Karpas-422 (cell line): ENCODE measurements at regions not wholly inside any gene's neighbourhood (a gene's known extent, or its start where the extent isn't known, plus 50 kb on each side); places are given as distances from the start of the nearest gene placed in this dataset.

Experiments used
- DNase-seq: peaks from one replicate; pipeline ENCODE4 v3.0.0-alpha.2; 2015
- H2AFZ ChIP-seq: fragments of 200-600 bp; sonication (generic); 2 replicates; pipeline ENCODE4 v1.6.1; 2014; ENCODE audit warnings: antibody characterized with exemption, low read length, mixed read lengths
- H3K27ac ChIP-seq: fragments of 200-600 bp; sonication (generic); 2 replicates; pipeline ENCODE4 v1.5.1; 2014; ENCODE audit warnings: mild to moderate bottlenecking, low read length, moderate library complexity
- H3K27me3 ChIP-seq: fragments of 200-600 bp; sonication (generic); 2 replicates; pipeline ENCODE4 v1.6.1; 2014; ENCODE audit warnings: low read length, mixed read lengths
- H3K36me3 ChIP-seq: fragments of 200-600 bp; sonication (generic); 2 replicates; pipeline ENCODE4 v1.6.1; 2014; ENCODE audit warnings: low read length, mixed read lengths; ENCODE audit not compliant: insufficient read depth
- H3K4me1 ChIP-seq: fragments of 200-600 bp; sonication (generic); 2 replicates; pipeline ENCODE4 v1.6.1; 2014; ENCODE audit warnings: mild to moderate bottlenecking, low read length, mixed read lengths
- H3K4me2 ChIP-seq: fragments of 200-600 bp; sonication (generic); 2 replicates; pipeline ENCODE4 v1.6.1; 2014; ENCODE audit warnings: low read length, low read depth, mild to moderate bottlenecking; ENCODE audit not compliant: poor library complexity, severe bottlenecking
- H3K4me3 ChIP-seq: fragments of 200-600 bp; sonication (generic); 2 replicates; pipeline ENCODE4 v1.5.1; 2014; ENCODE audit warnings: mild to moderate bottlenecking, antibody characterized with exemption, low read length, mixed read lengths
- H3K79me2 ChIP-seq: fragments of 200-600 bp; sonication (generic); 2 replicates; pipeline ENCODE4 v1.6.1; 2014; ENCODE audit warnings: mild to moderate bottlenecking, low read length, mixed read lengths
- H3K9ac ChIP-seq: fragments of 200-600 bp; sonication (generic); 2 replicates; pipeline ENCODE4 v1.6.0; 2014; ENCODE audit warnings: low read length
- H3K9me2 ChIP-seq: fragments of 200-600 bp; sonication (generic), shearing (Covaris generic); replicated peaks from 2 replicates; pipeline ENCODE4 v1.6.0; 2014; ENCODE audit warnings: mild to moderate bottlenecking, low read length, moderate library complexity; ENCODE audit not compliant: insufficient read depth
- H3K9me3 ChIP-seq: fragments of 300-700, 200-600 bp; sonication (generic); 2 replicates; pipeline ENCODE4 v1.6.1; 2014; ENCODE audit warnings: low read length, mixed read lengths
- H4K20me1 ChIP-seq: fragments of 200-600 bp; sonication (generic); 2 replicates; pipeline ENCODE4 v1.6.1; 2014; ENCODE audit warnings: mild to moderate bottlenecking, antibody characterized with exemption, low read length, low read depth; ENCODE audit not compliant: insufficient read depth

GRCh38 chr18:76056471-76057110 lies 438.5 kb downstream of the ZNF516 start:
- no peak overlapping the region for H3K27ac ChIP-seq
- no peaks in the 10 kb centered on the region for H3K9me2 ChIP-seq
- no peaks in the 10 kb centered on the region for H3K36me3 ChIP-seq
- H3K4me2 ChIP-seq, result no peak overlapping the region
- no peak overlapping the region for H2AFZ ChIP-seq
- H3K9me3 ChIP-seq, result no peaks in the 10 kb centered on the region
- DNase-seq, result no peak
- H4K20me1 ChIP-seq, result no peaks in the 10 kb centered on the region
- no peaks in the 10 kb centered on the region for H3K27me3 ChIP-seq
- no peaks in the 10 kb centered on the region for H3K4me1 ChIP-seq
- H3K4me3 ChIP-seq, result no peak overlapping the region
- H3K79me2 ChIP-seq, result no peaks in the 10 kb centered on the region
- no peak overlapping the region for H3K9ac ChIP-seq

DNA sequence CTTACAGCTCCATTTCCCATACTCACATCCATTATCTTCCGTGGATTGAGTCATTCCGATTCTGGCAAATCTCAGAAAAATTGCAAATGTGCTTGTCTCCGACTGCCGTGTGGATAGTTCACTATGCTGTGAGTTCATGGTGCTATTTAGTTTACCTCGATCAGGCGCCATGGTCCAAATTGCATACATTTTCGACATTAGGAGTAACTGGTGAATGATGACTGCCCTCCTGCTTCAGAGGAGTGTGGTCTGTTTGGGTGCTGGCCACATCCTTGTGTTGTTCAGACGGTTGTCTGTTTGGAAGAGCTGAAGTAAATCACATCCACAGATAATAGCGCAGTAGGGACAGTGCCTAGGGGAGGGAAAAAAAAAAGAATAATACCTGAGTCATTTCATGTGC lies 439.5 kb downstream of the ZNF516 start:
- H3K27me3 ChIP-seq, result no peaks in the 10 kb centered on the region
- no peaks in the 10 kb centered on the region for H3K4me1 ChIP-seq
- no peaks in the 10 kb centered on the region for H3K36me3 ChIP-seq
- no peak overlapping the region for H3K4me2 ChIP-seq
- H3K9ac ChIP-seq, result no peak overlapping the region
- no peak overlapping the region for H3K27ac ChIP-seq
- H3K9me2 ChIP-seq, result no peaks in the 10 kb centered on the region
- H3K79me2 ChIP-seq, result no peaks in the 10 kb centered on the region
- no peak overlapping the region for H3K4me3 ChIP-seq
- no peak overlapping the region for H2AFZ ChIP-seq
- DNase-seq, result no peak
- H3K9me3 ChIP-seq, result no peaks in the 10 kb centered on the region
- H4K20me1 ChIP-seq, result no peaks in the 10 kb centered on the region

DNA sequence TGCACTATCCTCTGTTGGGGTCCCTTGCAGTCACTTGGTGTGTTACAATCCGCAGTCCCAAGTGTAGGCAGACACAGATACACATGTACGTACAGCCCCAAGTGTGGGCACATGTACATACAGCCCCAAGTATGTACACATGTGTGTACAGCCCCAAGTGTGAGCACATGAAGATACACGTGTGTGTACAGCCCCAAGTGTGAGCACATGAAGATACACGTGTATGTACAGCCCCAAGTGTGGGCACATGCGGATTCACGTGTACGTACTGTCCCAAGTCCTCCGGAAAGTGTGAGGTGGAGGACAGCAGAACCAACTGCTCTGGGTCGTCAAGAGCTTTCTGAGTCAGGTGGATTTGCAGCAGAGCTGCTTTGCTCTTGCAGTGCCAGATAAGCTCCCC lies 440.0 kb downstream of the ZNF516 start:
- Histone ChIP-seq H3K27me3 (no peaks in the 10 kb centered on the region), H4K20me1 (no peaks in the 10 kb centered on the region), H3K4me2 (no peak overlapping the region), H3K9me3 (no peaks in the 10 kb centered on the region), H3K79me2 (no peaks in the 10 kb centered on the region), H3K4me3 (no peak overlapping the region), H3K27ac (no peak overlapping the region), H3K4me1 (no peaks in the 10 kb centered on the region), H3K36me3 (no peaks in the 10 kb centered on the region), H3K9ac (no peak overlapping the region), H2AFZ (no peak overlapping the region), H3K9me2 (no peaks in the 10 kb centered on the region)
- no peak for DNase-seq

DNA sequence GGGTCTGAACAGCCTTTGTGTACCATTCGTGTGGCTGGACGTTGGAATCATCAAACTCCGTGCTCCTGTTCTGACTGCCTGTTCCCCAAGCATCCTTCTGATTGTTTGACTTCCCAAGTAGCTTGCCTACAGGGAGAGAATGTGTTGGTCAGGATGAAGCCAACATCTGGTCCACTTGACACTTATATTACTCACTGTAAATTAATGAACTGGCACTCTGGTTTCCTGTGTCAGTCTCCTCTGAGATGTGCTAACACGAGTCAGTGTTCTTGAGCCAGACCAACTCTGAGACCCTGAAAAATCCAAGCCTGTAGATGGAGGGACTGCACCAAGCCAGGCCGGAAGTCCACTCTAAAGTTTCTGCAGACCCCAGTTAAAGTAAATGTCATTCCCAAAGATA lies 440.9 kb downstream of the ZNF516 start:
- no peaks in the 10 kb centered on the region for H3K79me2 ChIP-seq
- no peak overlapping the region for H3K4me3 ChIP-seq
- DNase-seq, result no peak
- H3K36me3 ChIP-seq, result no peaks in the 10 kb centered on the region
- no peak overlapping the region for H2AFZ ChIP-seq
- no peak overlapping the region for H3K9ac ChIP-seq
- H4K20me1 ChIP-seq, result no peaks in the 10 kb centered on the region
- no peaks in the 10 kb centered on the region for H3K9me2 ChIP-seq
- H3K27ac ChIP-seq, result no peak overlapping the region
- H3K9me3 ChIP-seq, result no peaks in the 10 kb centered on the region
- H3K4me2 ChIP-seq, result no peak overlapping the region
- H3K4me1 ChIP-seq, result no peaks in the 10 kb centered on the region
- H3K27me3 ChIP-seq, result no peaks in the 10 kb centered on the region

GRCh38 chr18:76053551-76053950 lies 441.5 kb downstream of the ZNF516 start:
- Histone ChIP-seq H3K4me2 (no peak overlapping the region), H3K36me3 (no peaks in the 10 kb centered on the region), H3K9ac (no peak overlapping the region), H3K4me1 (no peaks in the 10 kb centered on the region), H3K27ac (no peak overlapping the region), H3K4me3 (no peak overlapping the region), H3K27me3 (no peaks in the 10 kb centered on the region), H4K20me1 (no peaks in the 10 kb centered on the region), H3K79me2 (no peaks in the 10 kb centered on the region), H2AFZ (no peak overlapping the region), H3K9me3 (no peaks in the 10 kb centered on the region), H3K9me2 (no peaks in the 10 kb centered on the region)
- no peak for DNase-seq

DNA sequence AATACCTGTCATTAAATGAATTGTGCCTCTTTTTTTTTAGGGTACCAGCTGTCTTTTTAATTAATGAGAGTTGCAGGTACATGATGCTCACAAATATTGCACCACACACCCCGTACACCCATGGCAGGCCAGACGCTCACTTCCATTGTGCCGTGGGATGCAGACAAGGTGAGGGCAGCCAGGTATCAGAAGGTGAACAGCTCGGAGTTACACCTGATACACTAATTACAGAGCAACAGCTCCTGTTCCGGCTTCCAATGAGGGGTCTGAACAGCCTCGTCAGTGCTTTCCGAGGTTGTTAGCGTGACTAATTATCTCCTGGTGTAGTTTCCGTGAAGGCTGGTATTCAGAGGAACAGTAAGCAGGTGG lies 442.8 kb downstream of the ZNF516 start:
- no peaks in the 10 kb centered on the region for H3K4me1 ChIP-seq
- H3K9me3 ChIP-seq, result no peaks in the 10 kb centered on the region
- no peak overlapping the region for H2AFZ ChIP-seq
- no peaks in the 10 kb centered on the region for H3K9me2 ChIP-seq
- H3K36me3 ChIP-seq, result no peaks in the 10 kb centered on the region
- H3K4me3 ChIP-seq, result no peak overlapping the region
- no peak overlapping the region for H3K9ac ChIP-seq
- H3K4me2 ChIP-seq, result no peak overlapping the region
- no peak for DNase-seq
- H3K27me3 ChIP-seq, result no peaks in the 10 kb centered on the region
- H3K27ac ChIP-seq, result no peak overlapping the region
- no peaks in the 10 kb centered on the region for H3K79me2 ChIP-seq
- no peaks in the 10 kb centered on the region for H4K20me1 ChIP-seq

DNA sequence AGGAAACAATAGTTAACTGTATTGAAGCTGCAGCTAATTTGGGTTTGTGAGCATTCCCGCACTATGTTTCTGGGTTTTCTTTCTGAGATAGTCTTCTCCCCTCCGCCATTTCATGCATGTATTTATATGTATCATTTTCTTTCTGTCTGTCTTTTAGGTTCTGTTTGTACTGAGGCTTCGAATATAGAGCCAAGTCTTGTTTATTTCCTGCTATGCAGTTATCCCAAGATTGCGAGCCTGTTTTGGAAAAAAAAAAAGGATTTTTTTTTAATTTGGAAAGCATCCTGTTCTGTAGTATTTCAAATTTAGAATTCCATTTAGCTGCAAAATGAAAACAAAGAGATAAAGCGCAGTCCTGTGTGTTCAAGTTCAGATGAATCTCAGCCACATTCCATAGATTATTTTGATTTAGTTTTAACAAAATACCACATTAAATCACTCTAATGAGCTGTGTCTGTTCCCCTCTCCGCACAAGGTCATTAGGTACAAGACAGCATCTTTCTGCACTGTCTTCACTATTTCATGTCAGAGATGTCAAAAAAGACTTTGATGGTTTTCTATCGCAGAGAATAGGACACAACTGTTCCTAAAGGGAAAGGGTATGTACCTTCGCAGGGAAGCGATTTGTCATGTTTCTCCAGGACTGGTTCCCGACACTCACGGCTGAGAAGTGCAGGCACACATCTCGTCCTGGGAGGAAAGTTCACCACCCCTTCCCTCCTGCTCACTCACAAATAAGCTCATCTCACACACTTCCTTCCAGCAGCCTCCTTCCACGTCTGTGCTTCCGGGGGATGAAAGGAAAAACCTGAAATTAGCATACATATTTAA lies 443.4 kb downstream of the ZNF516 start:
- Histone ChIP-seq H3K4me1 (no peaks in the 10 kb centered on the region), H3K4me2 (no peak overlapping the region)

DNA sequence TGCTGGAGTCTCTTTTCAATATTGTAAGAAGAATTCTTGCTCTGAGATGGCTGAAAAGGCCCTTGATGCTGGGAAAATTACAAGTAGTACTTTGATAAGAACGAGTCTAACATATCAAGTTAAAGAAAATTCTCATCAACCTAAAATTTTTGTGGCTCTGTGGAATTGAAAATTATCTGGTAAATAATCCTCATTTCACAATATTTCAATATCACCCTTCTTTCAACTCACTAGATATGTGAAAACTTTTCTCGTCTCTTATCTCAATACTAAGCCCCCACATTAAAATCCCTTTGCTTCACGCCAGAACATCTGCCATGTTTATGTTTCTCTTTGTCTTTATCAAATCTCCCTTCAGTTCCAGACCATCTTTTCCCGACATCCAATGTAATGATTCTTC lies 448.8 kb downstream of the ZNF516 start:
- Histone ChIP-seq H3K36me3 (no peaks in the 10 kb centered on the region), H3K9me3 (no peaks in the 10 kb centered on the region), H2AFZ (no peak overlapping the region), H3K9me2 (no peaks in the 10 kb centered on the region), H3K4me1 (no peaks in the 10 kb centered on the region), H3K79me2 (no peaks in the 10 kb centered on the region), H3K27me3 (no peaks in the 10 kb centered on the region), H3K4me3 (no peak overlapping the region), H3K9ac (no peak overlapping the region), H3K27ac (no peak overlapping the region), H4K20me1 (no peaks in the 10 kb centered on the region), H3K4me2 (no peak overlapping the region)
- no peak for DNase-seq

More for the DNA sequence above, 443.4 kb downstream of the ZNF516 start:
- Histone ChIP-seq H4K20me1 (no peaks in the 10 kb centered on the region), H3K9me3 (no peaks in the 10 kb centered on the region), H3K27me3 (no peaks in the 10 kb centered on the region), H3K9me2 (no peaks in the 10 kb centered on the region), H3K36me3 (no peaks in the 10 kb centered on the region), H2AFZ (no peak overlapping the region), H3K79me2 (no peaks in the 10 kb centered on the region), H3K4me3 (no peak overlapping the region), H3K27ac (no peak overlapping the region), H3K9ac (no peak overlapping the region)
- no peak for DNase-seq
